OCI-LY7 (cell line): ENCODE measurements at regions not wholly inside any gene's neighbourhood (a gene's known extent, or its start where the extent isn't known, plus 50 kb on each side); places are given as distances from the start of the nearest gene placed in this dataset.

Experiments used
- CTCF ChIP-seq: fragments of 200-600 bp; sonication (generic); conservative IDR thresholded peaks from 2 replicates; pipeline ENCODE4 v1.5.1; 2014; ENCODE audit warnings: mild to moderate bottlenecking, antibody characterized with exemption, low read length, moderate library complexity, mixed read lengths
- EZH2phosphoT487 ChIP-seq: fragments of 200-600 bp; sonication (generic); IDR thresholded peaks from 2 replicates; pipeline ENCODE4 v1.6.1; 2018; ENCODE audit warnings: low read depth, borderline replicate concordance, mild to moderate bottlenecking, mixed run types, antibody characterized with exemption, low read length, moderate library complexity, mixed read lengths

GRCh38 chr15:37773111-37773860, 161.2 kb upstream of the TMCO5A start:
- TF ChIP-seq CTCF (no peak), EZH2phosphoT487 (no peak)
